ENCODE measurements at regions not wholly inside any gene's neighbourhood (a gene's known extent, or its start where the extent isn't known, plus 50 kb on each side); places are given as distances from the start of the nearest gene placed in this dataset.

GRCh38 chr2:103294420-103294819 is 532.6 kb downstream of the TMEM182 start:
- TF ChIP-seq POLR2A (IDR thresholded peaks at IDR 0.05) (no peak), POLR2AphosphoS5 (IDR thresholded peaks at IDR 0.05) (no peak)
- TF ChIP-seq, protein P1, sequence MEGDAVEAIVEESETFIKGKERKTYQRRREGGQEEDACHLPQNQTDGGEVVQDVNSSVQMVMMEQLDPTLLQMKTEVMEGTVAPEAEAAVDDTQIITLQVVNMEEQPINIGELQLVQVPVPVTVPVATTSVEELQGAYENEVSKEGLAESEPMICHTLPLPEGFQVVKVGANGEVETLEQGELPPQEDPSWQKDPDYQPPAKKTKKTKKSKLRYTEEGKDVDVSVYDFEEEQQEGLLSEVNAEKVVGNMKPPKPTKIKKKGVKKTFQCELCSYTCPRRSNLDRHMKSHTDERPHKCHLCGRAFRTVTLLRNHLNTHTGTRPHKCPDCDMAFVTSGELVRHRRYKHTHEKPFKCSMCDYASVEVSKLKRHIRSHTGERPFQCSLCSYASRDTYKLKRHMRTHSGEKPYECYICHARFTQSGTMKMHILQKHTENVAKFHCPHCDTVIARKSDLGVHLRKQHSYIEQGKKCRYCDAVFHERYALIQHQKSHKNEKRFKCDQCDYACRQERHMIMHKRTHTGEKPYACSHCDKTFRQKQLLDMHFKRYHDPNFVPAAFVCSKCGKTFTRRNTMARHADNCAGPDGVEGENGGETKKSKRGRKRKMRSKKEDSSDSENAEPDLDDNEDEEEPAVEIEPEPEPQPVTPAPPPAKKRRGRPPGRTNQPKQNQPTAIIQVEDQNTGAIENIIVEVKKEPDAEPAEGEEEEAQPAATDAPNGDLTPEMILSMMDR (IDR thresholded peaks at IDR 0.05 in 8 of 11, conservative IDR thresholded peaks at IDR 0.05 in 3 of 11) = no peak
